Spleen (tissue), 11 donors: ENCODE measurements at regions not wholly inside any gene's neighbourhood (a gene's known extent, or its start where the extent isn't known, plus 50 kb on each side); places are given as distances from the start of the nearest gene placed in this dataset.

ENCODE experiments used
- DNase-seq: peaks from one replicate; pipeline ENCODE4 v3.0.0-alpha.2; 2020
- H3K27ac ChIP-seq, 8 donors: fragments of 200-600 bp; sonication (generic) in 7 of 8; 1 replicate in 4 of 8; 2 replicates in 4 of 8; pipeline versions ENCODE4 v1.5.0 to v1.8.0; 2016 to 2021; ENCODE audit warnings: inconsistent platforms in 4 of 8, mild to moderate bottlenecking in 4 of 8, moderate library complexity in 1 of 8
- H3K27me3 ChIP-seq, 7 donors: fragments of 200-600 bp; sonication (generic) in 6 of 7; replicated peaks in 1 of 7; 1 replicate in 4 of 7; 2 replicates in 3 of 7; pipeline versions ENCODE4 v1.5.0 to v1.8.0; 2016 to 2021; ENCODE audit warnings: inconsistent platforms in 3 of 7, mild to moderate bottlenecking in 1 of 7
- H3K36me3 ChIP-seq, 6 donors: fragments of 200-600 bp; sonication (generic) in 5 of 6; 1 replicate in 4 of 6; 2 replicates in 2 of 6; pipeline versions ENCODE4 v1.5.0 to v1.8.0; 2016 to 2021; ENCODE audit warnings: inconsistent platforms in 2 of 6
- H3K4me1 ChIP-seq, 6 donors: fragments of 200-600 bp; sonication (generic) in 5 of 6; 1 replicate in 3 of 6; 2 replicates in 3 of 6; pipeline versions ENCODE4 v1.5.0 to v1.8.0; 2016 to 2021; ENCODE audit warnings: inconsistent platforms in 3 of 6
- H3K4me3 ChIP-seq, 8 donors: fragments of 200-600 bp; sonication (generic) in 7 of 8; 1 replicate in 4 of 8; 2 replicates in 4 of 8; pipeline versions ENCODE4 v1.5.0 to v1.8.0; 2016 to 2021; ENCODE audit warnings: inconsistent platforms in 4 of 8, mild to moderate bottlenecking in 4 of 8, moderate library complexity in 2 of 8
- H3K9me3 ChIP-seq, 8 donors: fragments of 200-600 bp; sonication (generic) in 7 of 8; 1 replicate in 4 of 8; 2 replicates in 4 of 8; pipeline versions ENCODE4 v1.5.0 to v1.8.0; 2016 to 2021; ENCODE audit warnings: inconsistent platforms in 4 of 8
- CTCF ChIP-seq, 11 experiments: fragments of 200-600 bp in 7 of 11; fragments of 450-650 bp in 4 of 11; sonication (generic) in 4 of 11; IDR thresholded peaks in 8 of 11; conservative IDR thresholded peaks in 3 of 11; 1 replicate in 7 of 11; 2 replicates in 4 of 11; pipeline versions ENCODE4 v1.4.0 to v1.8.0; 2016 to 2021; ENCODE audit warnings: antibody characterized with exemption in 11 of 11, inconsistent platforms in 4 of 11, mild to moderate bottlenecking in 1 of 11
- POLR2A ChIP-seq, 3 donors: fragments of 450-650 bp; IDR thresholded peaks; one replicate each; pipeline ENCODE4 v1.5.1; 2017; ENCODE audit warnings: antibody characterized with exemption in 3 of 3, mild to moderate bottlenecking in 1 of 3
- POLR2AphosphoS5 ChIP-seq, 3 donors: sonication (generic); formaldehyde crosslinking; IDR thresholded peaks; one replicate each; pipeline ENCODE4 v1.5.1; 2017; ENCODE audit warnings: antibody characterized with exemption in 3 of 3
- WGBS, 5 donors: extraction: QIAGEN DNeasy Blood & Tissue Kit in 3 of 5; methylation state at CpG; one replicate each; pipeline versions ENCODE4 v1.1.5 to v1.1.7; 2013 to 2018; 5-methylcytosine and 5-hydroxymethylcytosine counted together
- intact Hi-C: fragments of 100-400 bp; cut with DNase I; formaldehyde crosslinking; loops from one replicate; pipeline ENCODE4 v1.15.0; 2023; ENCODE audit warnings: low total_unique reads
- donor health status: healthy with polysubstance abuse.
- donor health status: DM: no; HTN: no; CAD: no; lungs with moderate emphysema.
- donor health status: DM: no; HTN: no; CAD: no.
- donor health status: Bipolar disorder and iron deficiency.
- donor health status: healthy.
- donor health status: DM: no; HTN: no; CAD: no.
- donor health status: DM: yes; HTN: yes; CAD: no.

DNA sequence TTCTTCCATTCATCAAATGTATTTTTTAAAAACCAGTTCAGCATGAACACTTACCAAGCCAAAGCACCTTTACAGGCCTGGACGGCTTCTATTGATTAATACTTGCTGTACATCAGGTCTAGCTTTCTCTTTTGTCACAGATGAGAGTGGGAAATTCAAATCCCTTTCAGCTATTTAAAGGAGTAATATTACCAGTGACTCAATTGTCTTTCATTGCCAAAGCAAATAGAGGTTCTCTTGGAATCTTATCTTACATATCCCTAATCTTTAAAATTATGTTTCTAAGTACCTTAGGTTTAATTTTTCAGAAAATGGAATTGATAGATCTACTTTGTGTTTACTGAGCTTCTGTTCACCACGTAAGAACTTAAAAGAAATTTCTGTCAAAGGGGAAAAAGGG, 922.9 kb downstream of the NSUN3 start:
- Histone ChIP-seq H3K27me3 (no peaks in the 10 kb centered on the region), H3K4me1 (no peaks in the 10 kb centered on the region), H3K27ac (no peak overlapping the region), H3K36me3 (no peaks in the 10 kb centered on the region), H3K4me3 (no peak overlapping the region), H3K9me3 (peaks cover 0 to 13% (median 7%) of the 10 kb centered on the region in 8 donors)
- DNase-seq: no peak
- WGBS, 5 donors: 68 to 82% (median 75%) methylated on average over 2 of the region's 2 CpGs
- TF ChIP-seq POLR2A (IDR thresholded peaks at IDR 0.05): no peak
- TF ChIP-seq POLR2AphosphoS5 (IDR thresholded peaks at IDR 0.05): no peak
- intact Hi-C loops: no loop called here

DNA sequence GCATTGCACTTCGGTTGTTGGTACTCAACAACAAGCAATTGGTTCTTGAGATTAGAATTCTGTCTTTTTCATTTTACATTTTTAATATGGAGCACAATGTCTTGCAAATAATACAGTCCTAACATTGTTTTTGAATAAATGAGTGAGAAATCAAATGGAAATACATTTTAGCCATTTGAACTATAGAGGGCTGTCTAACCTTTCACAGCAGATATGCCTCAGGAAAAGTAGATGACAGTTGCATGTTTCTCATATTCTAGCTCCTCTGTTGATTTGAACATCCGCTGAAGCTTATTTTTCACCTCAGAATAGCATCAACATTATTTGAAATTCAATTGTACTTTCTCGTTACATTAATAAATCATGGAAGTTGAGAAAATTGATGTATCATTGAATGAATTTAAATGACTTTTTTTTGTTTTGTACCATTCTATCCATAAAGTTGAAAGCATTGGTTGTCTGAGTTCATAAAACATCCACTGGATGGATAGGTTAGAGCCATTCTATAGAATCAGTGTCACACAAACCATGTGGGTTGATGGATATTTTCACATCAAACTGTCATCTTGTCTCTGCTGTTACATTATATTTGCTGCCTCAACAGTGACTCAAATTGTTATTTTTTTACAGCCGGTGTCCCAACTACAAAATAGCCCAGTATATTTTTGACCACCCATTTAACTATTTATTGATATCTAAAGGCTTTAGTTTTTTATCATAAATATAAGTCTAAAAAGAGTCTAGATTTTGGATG, 928.3 kb downstream of the NSUN3 start:
- intact Hi-C loops: no loop called here
- Histone ChIP-seq H3K4me3 (no peak overlapping the region), H3K27me3 (no peaks in the 10 kb centered on the region), H3K9me3 (peaks cover 0 to 8% (median 0%) of the 10 kb centered on the region in 8 donors), H3K27ac (no peak overlapping the region), H3K4me1 (no peaks in the 10 kb centered on the region), H3K36me3 (no peaks in the 10 kb centered on the region)
- TF ChIP-seq POLR2AphosphoS5 (IDR thresholded peaks at IDR 0.05) (no peak), POLR2A (IDR thresholded peaks at IDR 0.05) (no peak), CTCF (IDR thresholded peaks at IDR 0.05 in 8 of 11, conservative IDR thresholded peaks at IDR 0.05 in 3 of 11) (no peak)
- WGBS, 5 donors: 83 to 91% (median 84%) methylated on average over 4 of the region's 4 CpGs
- no peak for DNase-seq

DNA sequence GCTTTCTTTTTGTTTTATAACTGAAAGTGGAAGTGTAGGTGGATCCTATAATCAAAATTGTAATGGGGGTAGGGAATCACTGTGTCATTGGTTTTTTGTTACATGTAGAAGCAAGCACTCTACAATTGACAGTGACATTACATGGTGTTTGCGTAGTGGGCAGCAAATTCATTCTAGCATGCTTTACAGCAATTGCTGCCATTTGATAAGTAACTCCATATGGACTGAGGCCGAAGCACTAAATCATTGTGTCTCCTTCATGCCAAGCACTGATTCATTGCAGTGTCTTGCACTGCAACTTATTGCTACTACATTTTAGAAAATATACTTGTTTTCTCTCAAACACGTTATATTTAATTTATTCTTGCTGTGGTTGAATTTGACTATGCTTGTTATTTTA, 933.9 kb downstream of the NSUN3 start:
- H3K9me3 ChIP-seq: peaks cover 0 to 9% (median 5%) of the 10 kb centered on the region in 8 donors
- no peak for DNase-seq
- H3K27ac ChIP-seq: no peak overlapping the region
- H3K36me3 ChIP-seq: no peaks in the 10 kb centered on the region
- H3K4me1 ChIP-seq: no peaks in the 10 kb centered on the region
- no peak for TF ChIP-seq CTCF (IDR thresholded peaks at IDR 0.05 in 8 of 11, conservative IDR thresholded peaks at IDR 0.05 in 3 of 11)
- TF ChIP-seq POLR2A (IDR thresholded peaks at IDR 0.05): no peak
- TF ChIP-seq POLR2AphosphoS5 (IDR thresholded peaks at IDR 0.05): no peak
- WGBS, 5 donors: 82 to 89% (median 86%) methylated on average over 3 of the region's 3 CpGs
- H3K27me3 ChIP-seq: no peaks in the 10 kb centered on the region
- intact Hi-C loops: no loop called here
- H3K4me3 ChIP-seq: no peak overlapping the region

DNA sequence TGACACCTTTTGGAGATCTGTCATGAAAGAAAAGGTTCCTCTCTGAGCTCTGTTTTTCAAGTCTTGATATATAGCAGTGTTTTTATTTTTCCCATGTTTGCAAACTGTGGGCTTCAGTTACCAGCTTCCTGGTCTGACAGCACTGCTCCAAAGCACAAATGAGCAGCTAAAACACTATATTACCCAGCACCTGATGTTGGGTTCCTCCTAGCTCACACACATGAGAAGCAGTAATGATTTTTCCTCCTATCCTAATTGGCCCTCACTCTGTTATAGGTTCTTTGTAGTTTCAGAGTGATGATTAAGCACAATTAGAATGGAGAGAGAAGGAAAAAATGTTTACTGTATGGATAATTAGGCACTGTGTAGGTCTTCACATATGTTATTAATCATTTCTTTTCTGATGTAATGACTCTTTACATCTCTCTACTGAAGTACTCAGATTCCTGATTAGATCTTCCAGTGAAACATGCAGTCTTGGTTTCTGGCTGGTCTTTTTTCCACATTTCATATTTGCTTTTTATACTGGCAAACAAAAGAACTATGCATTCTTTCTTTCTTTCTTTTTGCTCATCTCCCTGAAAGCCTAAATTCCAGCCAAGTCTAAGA, 939.7 kb downstream of the NSUN3 start:
- Histone ChIP-seq H3K4me3 (no peak overlapping the region), H3K36me3 (no peaks in the 10 kb centered on the region), H3K27ac (no peak overlapping the region), H3K9me3 (peaks cover 0 to 13% (median 0%) of the 10 kb centered on the region in 8 donors), H3K27me3 (no peaks in the 10 kb centered on the region), H3K4me1 (no peaks in the 10 kb centered on the region)
- intact Hi-C loops: no loop called here
- TF ChIP-seq POLR2A (IDR thresholded peaks at IDR 0.05) (no peak), CTCF (IDR thresholded peaks at IDR 0.05 in 8 of 11, conservative IDR thresholded peaks at IDR 0.05 in 3 of 11) (no peak), POLR2AphosphoS5 (IDR thresholded peaks at IDR 0.05) (no peak)
- DNase-seq: no peak
